ENCODE measurements at regions not wholly inside any gene's neighbourhood (a gene's known extent, or its start where the extent isn't known, plus 50 kb on each side); places are given as distances from the start of the nearest gene placed in this dataset.
"Not testable (repeated sequence)": the region's sequence is repeated elsewhere in the genome, so short reads cannot be mapped to it uniquely, and the experiment has no call there.

DNA sequence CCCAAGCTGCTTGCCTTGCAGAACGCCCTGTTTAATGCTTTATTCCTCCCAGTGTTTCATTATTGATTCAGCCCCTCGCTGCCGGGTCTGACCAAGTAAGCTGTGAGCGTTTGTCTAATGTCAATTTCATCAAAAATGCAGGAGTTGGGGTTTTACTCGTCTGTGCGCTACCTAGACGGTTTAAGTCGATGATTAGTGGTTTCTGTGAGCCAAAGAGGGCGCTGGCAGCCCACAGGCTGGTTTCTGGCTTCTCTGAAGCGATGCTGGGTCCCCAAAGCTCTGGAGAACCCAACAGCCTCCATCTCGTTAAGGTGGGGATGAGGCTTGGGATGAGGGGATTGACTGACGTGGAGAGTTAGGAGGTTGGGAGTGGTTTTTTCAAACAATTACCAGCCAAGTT, 102.9 kb downstream of the SYF2 start:
- Histone ChIP-seq H3K27me3 (ENCODE audit: control insufficient read depth, insufficient read depth, low read length) (no peaks in the 10 kb centered on the region), H3K4me3 (ENCODE audit: low read depth, low read length) (no peak overlapping the region), H3K36me3 (ENCODE audit: control insufficient read depth, insufficient read depth, low read length) (no peaks in the 10 kb centered on the region), H3K9me3 (ENCODE audit: control insufficient read depth, insufficient read depth, low read length) (no peaks in the 10 kb centered on the region), H3K9ac (ENCODE audit: low read depth, low read length) (no peak overlapping the region), H3K4me1 (ENCODE audit: control insufficient read depth, insufficient read depth, low read length) (no peaks in the 10 kb centered on the region)

DNA sequence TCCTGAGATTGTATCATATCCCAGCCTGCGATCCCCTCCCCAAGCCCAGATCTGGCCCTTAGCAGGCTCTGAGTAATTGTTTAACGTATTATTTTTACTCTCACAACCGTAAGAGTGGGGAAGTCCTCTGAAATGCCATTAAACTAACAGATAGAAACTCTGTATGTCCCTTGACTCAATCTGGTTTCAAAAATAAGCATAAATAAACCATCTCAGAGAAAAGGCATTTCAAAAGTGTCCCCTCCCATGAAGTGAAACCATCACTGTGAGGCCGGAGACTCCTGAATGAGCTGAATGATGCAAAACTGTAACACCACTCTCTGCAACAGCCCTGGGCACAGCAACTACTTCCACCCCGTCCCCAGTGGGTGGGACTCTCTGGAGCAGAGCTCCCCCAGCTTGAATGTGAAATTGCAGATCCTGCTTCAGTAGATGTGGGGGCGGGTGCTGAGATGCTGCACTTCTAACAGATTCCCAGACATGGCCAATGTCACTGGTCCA, 104.1 kb downstream of the SYF2 start:
- no peak overlapping the region for H3K9ac ChIP-seq (ENCODE audit: low read depth, low read length)
- H3K27me3 ChIP-seq (ENCODE audit: control insufficient read depth, insufficient read depth, low read length): no peaks in the 10 kb centered on the region
- H3K9me3 ChIP-seq (ENCODE audit: control insufficient read depth, insufficient read depth, low read length): no peaks in the 10 kb centered on the region
- no peak overlapping the region for H3K4me3 ChIP-seq (ENCODE audit: low read depth, low read length)
- no peaks in the 10 kb centered on the region for H3K4me1 ChIP-seq (ENCODE audit: control insufficient read depth, insufficient read depth, low read length)
- H3K36me3 ChIP-seq (ENCODE audit: control insufficient read depth, insufficient read depth, low read length): no peaks in the 10 kb centered on the region

DNA sequence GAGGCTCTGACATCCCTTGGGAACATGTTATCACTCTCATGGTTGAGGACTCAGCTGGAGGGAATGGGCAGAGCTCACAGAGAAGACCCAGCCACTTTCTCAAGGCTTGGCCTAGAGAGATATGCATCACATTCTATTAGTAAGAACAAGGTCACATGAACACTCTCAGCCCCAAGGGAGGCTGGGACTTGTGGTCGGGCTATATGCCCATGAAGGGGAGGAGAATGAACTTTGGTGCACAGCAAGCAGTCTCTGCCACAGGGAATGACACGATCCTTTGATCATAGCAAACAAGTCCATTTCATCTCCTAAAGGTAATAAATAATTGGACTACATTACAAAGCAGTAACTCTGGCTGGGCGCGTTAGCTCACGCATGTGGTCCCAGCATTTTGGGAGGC, 105.7 kb downstream of the SYF2 start:
- Histone ChIP-seq H3K27me3 (ENCODE audit: control insufficient read depth, insufficient read depth, low read length) (no peaks in the 10 kb centered on the region), H3K9me3 (ENCODE audit: control insufficient read depth, insufficient read depth, low read length) (no peaks in the 10 kb centered on the region), H3K4me3 (ENCODE audit: low read depth, low read length) (no peak overlapping the region), H3K36me3 (ENCODE audit: control insufficient read depth, insufficient read depth, low read length) (no peaks in the 10 kb centered on the region), H3K4me1 (ENCODE audit: control insufficient read depth, insufficient read depth, low read length) (no peaks in the 10 kb centered on the region), H3K9ac (ENCODE audit: low read depth, low read length) (no peak overlapping the region)

GRCh38 chr1:25123551-25123950, 108.8 kb downstream of the SYF2 start:
- H3K27me3 ChIP-seq (ENCODE audit: control insufficient read depth, insufficient read depth, low read length): no peaks in the 10 kb centered on the region
- no peaks in the 10 kb centered on the region for H3K36me3 ChIP-seq (ENCODE audit: control insufficient read depth, insufficient read depth, low read length)
- no peaks in the 10 kb centered on the region for H3K4me1 ChIP-seq (ENCODE audit: control insufficient read depth, insufficient read depth, low read length)
- no peaks in the 10 kb centered on the region for H3K9me3 ChIP-seq (ENCODE audit: control insufficient read depth, insufficient read depth, low read length)
- no peak overlapping the region for H3K9ac ChIP-seq (ENCODE audit: low read depth, low read length)
- H3K4me3 ChIP-seq (ENCODE audit: low read depth, low read length): no peak overlapping the region

DNA sequence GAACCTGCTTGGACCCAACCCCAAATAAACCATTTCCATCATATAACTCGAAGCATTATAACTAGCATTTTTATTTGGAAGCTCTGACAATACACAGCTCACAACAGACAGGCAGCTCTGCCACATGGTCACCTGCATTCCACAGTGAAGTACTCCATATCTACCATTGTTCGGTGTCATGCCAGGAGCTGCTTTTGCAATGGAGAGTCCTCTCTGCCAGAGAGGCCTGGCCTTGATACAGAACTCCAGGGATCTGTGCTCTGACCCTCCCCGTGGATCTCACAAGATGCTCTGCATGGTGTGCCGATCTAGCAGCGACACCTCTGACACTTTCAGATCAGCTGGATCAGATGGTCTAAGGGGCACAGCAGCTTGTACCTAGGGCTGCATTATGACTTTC, 109.6 kb downstream of the SYF2 start:
- Histone ChIP-seq H3K9ac (ENCODE audit: low read depth, low read length) (no peak overlapping the region), H3K4me3 (ENCODE audit: low read depth, low read length) (no peak overlapping the region), H3K4me1 (ENCODE audit: control insufficient read depth, insufficient read depth, low read length) (no peaks in the 10 kb centered on the region), H3K27me3 (ENCODE audit: control insufficient read depth, insufficient read depth, low read length) (no peaks in the 10 kb centered on the region), H3K36me3 (ENCODE audit: control insufficient read depth, insufficient read depth, low read length) (no peaks in the 10 kb centered on the region), H3K9me3 (ENCODE audit: control insufficient read depth, insufficient read depth, low read length) (no peaks in the 10 kb centered on the region)

- Histone ChIP-seq H3K36me3 (ENCODE audit: control insufficient read depth, insufficient read depth, low read length) (no peaks in the 10 kb centered on the region), H3K4me3 (ENCODE audit: low read depth, low read length) (no peak overlapping the region), H3K9ac (ENCODE audit: low read depth, low read length) (no peak overlapping the region), H3K27me3 (ENCODE audit: control insufficient read depth, insufficient read depth, low read length) (no peaks in the 10 kb centered on the region), H3K4me1 (ENCODE audit: control insufficient read depth, insufficient read depth, low read length) (no peaks in the 10 kb centered on the region), H3K9me3 (ENCODE audit: control insufficient read depth, insufficient read depth, low read length) (no peaks in the 10 kb centered on the region)
These were observed 112.0 kb downstream of the SYF2 start for GRCh38 chr1:25120281-25120680.

- Histone ChIP-seq H3K27me3 (ENCODE audit: control insufficient read depth, insufficient read depth, low read length) (no peaks in the 10 kb centered on the region), H3K4me1 (ENCODE audit: control insufficient read depth, insufficient read depth, low read length) (no peaks in the 10 kb centered on the region), H3K9ac (ENCODE audit: low read depth, low read length) (no peak overlapping the region), H3K9me3 (ENCODE audit: control insufficient read depth, insufficient read depth, low read length) (no peaks in the 10 kb centered on the region), H3K4me3 (ENCODE audit: low read depth, low read length) (no peak overlapping the region), H3K36me3 (ENCODE audit: control insufficient read depth, insufficient read depth, low read length) (no peaks in the 10 kb centered on the region)
These were observed 113.8 kb downstream of the SYF2 start for GRCh38 chr1:25118546-25118945.

DNA sequence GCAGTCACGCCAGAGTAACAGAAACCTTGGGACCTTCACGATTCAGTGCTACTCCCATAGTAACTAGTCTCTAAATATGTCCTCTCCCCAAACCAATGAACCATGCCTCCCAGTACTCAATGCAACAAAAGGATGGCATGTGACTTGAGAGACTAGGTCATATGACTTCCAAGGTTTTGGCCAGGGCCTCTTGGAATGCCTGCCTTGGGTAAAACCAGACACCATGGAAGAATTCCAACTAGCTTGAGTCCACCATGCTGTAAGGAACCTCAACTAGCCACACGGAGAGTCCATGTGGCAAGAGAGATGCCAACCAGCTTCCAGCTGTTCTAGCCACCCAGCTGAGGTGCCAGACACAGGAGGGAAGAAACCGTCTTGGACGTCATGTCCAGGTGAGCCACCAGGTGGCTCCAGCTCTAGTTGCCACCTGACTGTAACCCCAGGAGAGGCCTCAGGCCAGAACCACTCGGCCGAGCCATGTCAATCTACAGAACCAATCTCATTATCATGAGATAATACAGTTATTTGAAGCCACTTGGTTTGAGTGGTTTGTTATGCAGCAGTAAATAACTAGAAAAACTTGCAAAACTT, 115.0 kb downstream of the SYF2 start:
- H3K27me3 ChIP-seq (ENCODE audit: control insufficient read depth, insufficient read depth, low read length): no peaks in the 10 kb centered on the region
- no peak overlapping the region for H3K9ac ChIP-seq (ENCODE audit: low read depth, low read length)
- H3K4me1 ChIP-seq (ENCODE audit: control insufficient read depth, insufficient read depth, low read length): no peaks in the 10 kb centered on the region
- H3K36me3 ChIP-seq (ENCODE audit: control insufficient read depth, insufficient read depth, low read length): no peaks in the 10 kb centered on the region
- H3K9me3 ChIP-seq (ENCODE audit: control insufficient read depth, insufficient read depth, low read length): no peaks in the 10 kb centered on the region
- no peak overlapping the region for H3K4me3 ChIP-seq (ENCODE audit: low read depth, low read length)

DNA sequence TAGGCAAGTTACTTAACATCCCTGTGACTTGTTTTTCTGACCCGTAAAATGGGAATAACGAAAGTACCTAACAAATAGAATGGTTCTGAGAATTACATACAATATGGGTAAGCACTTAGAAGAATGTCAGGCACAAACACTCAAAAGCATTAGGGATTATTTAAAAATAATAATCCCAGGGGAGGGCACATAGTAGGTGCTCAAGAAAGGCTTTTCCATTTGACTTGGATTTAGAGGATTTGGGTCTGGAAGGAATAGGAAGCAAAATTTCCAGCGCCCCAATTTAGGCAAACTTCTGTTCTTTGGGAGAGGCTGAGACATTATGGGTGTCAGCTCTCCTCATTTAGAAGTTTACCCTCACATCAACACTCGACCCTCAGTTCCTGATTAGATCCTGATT, 115.5 kb downstream of the SYF2 start:
- H3K4me1 ChIP-seq (ENCODE audit: control insufficient read depth, insufficient read depth, low read length): no peaks in the 10 kb centered on the region
- no peak overlapping the region for H3K4me3 ChIP-seq (ENCODE audit: low read depth, low read length)
- H3K9me3 ChIP-seq (ENCODE audit: control insufficient read depth, insufficient read depth, low read length): no peaks in the 10 kb centered on the region
- no peaks in the 10 kb centered on the region for H3K27me3 ChIP-seq (ENCODE audit: control insufficient read depth, insufficient read depth, low read length)
- no peak overlapping the region for H3K9ac ChIP-seq (ENCODE audit: low read depth, low read length)
- no peaks in the 10 kb centered on the region for H3K36me3 ChIP-seq (ENCODE audit: control insufficient read depth, insufficient read depth, low read length)

DNA sequence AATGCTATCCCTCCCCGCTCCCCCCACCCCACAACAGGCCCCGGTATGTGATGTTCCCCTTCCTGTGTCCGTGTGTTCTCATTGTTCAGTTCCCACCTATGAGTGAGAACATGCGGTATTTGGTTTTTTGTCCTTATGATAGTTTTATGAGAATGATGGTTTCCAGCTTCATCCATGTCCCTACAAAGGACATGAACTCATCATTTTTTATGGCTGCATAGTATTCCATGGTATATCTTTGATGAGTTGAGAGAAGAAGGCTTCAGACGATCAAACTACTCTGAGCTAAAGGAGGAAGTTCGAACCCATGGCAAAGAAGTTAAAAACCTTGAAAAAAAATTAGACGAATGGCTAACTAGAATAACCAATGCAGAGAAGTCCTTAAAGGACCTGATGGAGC, 116.2 kb downstream of the SYF2 start:
- H3K36me3 ChIP-seq (ENCODE audit: control insufficient read depth, insufficient read depth, low read length); H3K4me3 ChIP-seq (ENCODE audit: low read depth, low read length); H3K4me1 ChIP-seq (ENCODE audit: control insufficient read depth, insufficient read depth, low read length); H3K9me3 ChIP-seq (ENCODE audit: control insufficient read depth, insufficient read depth, low read length); H3K9ac ChIP-seq (ENCODE audit: low read depth, low read length); H3K27me3 ChIP-seq (ENCODE audit: control insufficient read depth, insufficient read depth, low read length): not testable (repeated sequence)

GRCh38 chr1:25113731-25114130, 118.6 kb downstream of the SYF2 start:
- Histone ChIP-seq H3K9ac (ENCODE audit: low read depth, low read length) (no peak overlapping the region), H3K36me3 (ENCODE audit: control insufficient read depth, insufficient read depth, low read length) (no peaks in the 10 kb centered on the region), H3K4me1 (ENCODE audit: control insufficient read depth, insufficient read depth, low read length) (no peaks in the 10 kb centered on the region), H3K4me3 (ENCODE audit: low read depth, low read length) (no peak overlapping the region), H3K9me3 (ENCODE audit: control insufficient read depth, insufficient read depth, low read length) (no peaks in the 10 kb centered on the region), H3K27me3 (ENCODE audit: control insufficient read depth, insufficient read depth, low read length) (no peaks in the 10 kb centered on the region)

- no peak overlapping the region for H3K9ac ChIP-seq (ENCODE audit: low read depth, low read length)
- no peaks in the 10 kb centered on the region for H3K27me3 ChIP-seq (ENCODE audit: control insufficient read depth, insufficient read depth, low read length)
These were observed 119.2 kb downstream of the SYF2 start for GRCh38 chr1:25113086-25113485.

More at GRCh38 chr1:25113086-25113485, 119.2 kb downstream of the SYF2 start:
- H3K4me1 ChIP-seq (ENCODE audit: control insufficient read depth, insufficient read depth, low read length): no peaks in the 10 kb centered on the region
- no peaks in the 10 kb centered on the region for H3K9me3 ChIP-seq (ENCODE audit: control insufficient read depth, insufficient read depth, low read length)
- no peaks in the 10 kb centered on the region for H3K36me3 ChIP-seq (ENCODE audit: control insufficient read depth, insufficient read depth, low read length)
- H3K4me3 ChIP-seq (ENCODE audit: low read depth, low read length): no peak overlapping the region
